HEK293 (cell line): ENCODE measurements at regions not wholly inside any gene's neighbourhood (a gene's known extent, or its start where the extent isn't known, plus 50 kb on each side); places are given as distances from the start of the nearest gene placed in this dataset.

Experiments
- CTCF ChIP-seq: fragments of 450-650 bp; formaldehyde crosslinking; IDR thresholded peaks from 2 replicates; pipeline ENCODE4 v1.5.1; 2016; ENCODE audit warnings: missing biosample characterization, missing genetic modification characterization
- GLI4 ChIP-seq: fragments of 450-650 bp; formaldehyde crosslinking; IDR thresholded peaks from 2 replicates; pipeline ENCODE4 v1.5.1; 2016; ENCODE audit warnings: missing biosample characterization, missing genetic modification characterization
- SETDB1 ChIP-seq: IDR thresholded peaks from one replicate; pipeline ENCODE4 v1.6.1; 2017; ENCODE audit warnings: mild to moderate bottlenecking, low read length, moderate library complexity, mixed read lengths; ENCODE audit not compliant: insufficient read length
- ZBTB26 ChIP-seq: fragments of 450-650 bp; formaldehyde crosslinking; optimal IDR thresholded peaks from 2 replicates; pipeline ENCODE3; 2016; ENCODE audit warnings: missing biosample characterization, mild to moderate bottlenecking, missing genetic modification characterization
- ZBTB49 ChIP-seq: fragments of 450-650 bp; formaldehyde crosslinking; IDR thresholded peaks from 2 replicates; pipeline ENCODE4 v1.5.1; 2016; ENCODE audit warnings: missing biosample characterization, missing genetic modification characterization, low read depth
- ZFP3 ChIP-seq: fragments of 450-650 bp; formaldehyde crosslinking; IDR thresholded peaks from 2 replicates; pipeline ENCODE4 v1.5.1; 2016; ENCODE audit warnings: low read depth, missing biosample characterization, missing genetic modification characterization
- ZNF114 ChIP-seq: fragments of 450-650 bp; formaldehyde crosslinking; IDR thresholded peaks from 2 replicates; pipeline ENCODE4 v1.5.0; 2017; ENCODE audit warnings: missing biosample characterization, missing genetic modification characterization
- ZNF280C ChIP-seq: fragments of 450-650 bp; formaldehyde crosslinking; IDR thresholded peaks from 2 replicates; pipeline ENCODE4 v1.5.1; 2016; ENCODE audit warnings: missing biosample characterization, missing genetic modification characterization
- ZNF311 ChIP-seq: fragments of 450-650 bp; formaldehyde crosslinking; IDR thresholded peaks from 2 replicates; pipeline ENCODE4 v1.5.1; 2017; ENCODE audit warnings: missing biosample characterization, missing genetic modification characterization, borderline replicate concordance
- ZNF561 ChIP-seq: fragments of 450-650 bp; IDR thresholded peaks from 2 replicates; pipeline ENCODE4 v1.5.1; 2018; ENCODE audit warnings: missing biosample characterization, missing genetic modification characterization, borderline replicate concordance
- ZNF670 ChIP-seq: fragments of 450-650 bp; formaldehyde crosslinking; IDR thresholded peaks from 2 replicates; pipeline ENCODE4 v1.5.1; 2016; ENCODE audit warnings: missing biosample characterization, missing genetic modification characterization, low read depth
- ZSCAN30 ChIP-seq: fragments of 450-650 bp; IDR thresholded peaks from 2 replicates; pipeline ENCODE4 v1.5.1; 2018; ENCODE audit warnings: missing biosample characterization, mild to moderate bottlenecking, missing genetic modification characterization, moderate library complexity
- TF ChIP-seq, protein P1 (sequence below): fragments of 450-650 bp; formaldehyde crosslinking; IDR thresholded peaks from 2 replicates; pipeline ENCODE4 v1.5.1; 2017; ENCODE audit warnings: missing biosample characterization, missing genetic modification characterization

DNA sequence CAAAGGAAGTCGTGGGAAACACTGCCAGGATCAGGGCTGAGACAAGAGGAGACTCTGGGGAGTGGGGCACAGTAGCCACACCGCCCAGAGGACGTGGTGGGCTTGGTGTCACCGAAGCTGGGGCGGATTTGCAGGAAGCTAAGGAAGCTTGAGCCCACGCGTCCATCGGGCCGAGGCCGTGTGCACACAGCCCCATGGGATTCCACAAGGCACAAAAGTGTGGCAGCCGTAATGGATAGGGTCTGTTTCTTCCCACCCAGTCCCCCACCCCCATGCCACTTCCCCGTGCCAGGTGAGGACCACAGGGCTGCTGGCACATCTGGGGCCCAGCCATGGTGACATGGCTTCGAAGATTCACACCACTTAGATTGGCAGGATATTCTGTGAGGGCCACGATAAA lies 153.2 kb upstream of the SPACA7 start:
- no peak for TF ChIP-seq ZBTB26 (tag by site-specific recombination)
- no peak for TF ChIP-seq ZFP3 (tag by site-specific recombination)
- no peak for TF ChIP-seq SETDB1
- no peak for TF ChIP-seq ZNF670
- no peak for TF ChIP-seq ZNF114 (tag by site-specific recombination)
- no peak for TF ChIP-seq CTCF (tag by site-specific recombination)
- no peak for TF ChIP-seq GLI4 (tag by site-specific recombination)
- TF ChIP-seq ZNF280C (tag by site-specific recombination): no peak
- TF ChIP-seq, protein P1, sequence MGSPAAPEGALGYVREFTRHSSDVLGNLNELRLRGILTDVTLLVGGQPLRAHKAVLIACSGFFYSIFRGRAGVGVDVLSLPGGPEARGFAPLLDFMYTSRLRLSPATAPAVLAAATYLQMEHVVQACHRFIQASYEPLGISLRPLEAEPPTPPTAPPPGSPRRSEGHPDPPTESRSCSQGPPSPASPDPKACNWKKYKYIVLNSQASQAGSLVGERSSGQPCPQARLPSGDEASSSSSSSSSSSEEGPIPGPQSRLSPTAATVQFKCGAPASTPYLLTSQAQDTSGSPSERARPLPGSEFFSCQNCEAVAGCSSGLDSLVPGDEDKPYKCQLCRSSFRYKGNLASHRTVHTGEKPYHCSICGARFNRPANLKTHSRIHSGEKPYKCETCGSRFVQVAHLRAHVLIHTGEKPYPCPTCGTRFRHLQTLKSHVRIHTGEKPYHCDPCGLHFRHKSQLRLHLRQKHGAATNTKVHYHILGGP (tag by site-specific recombination): no peak
- no peak for TF ChIP-seq ZSCAN30 (tag by site-specific recombination)
- no peak for TF ChIP-seq ZNF561 (tag by site-specific recombination)
- no peak for TF ChIP-seq ZNF311
- TF ChIP-seq ZBTB49 (tag by site-specific recombination): no peak
